ENCODE measurements at regions not wholly inside any gene's neighbourhood (a gene's known extent, or its start where the extent isn't known, plus 50 kb on each side); places are given as distances from the start of the nearest gene placed in this dataset.

- intact Hi-C loops (cut with micrococcal nuclease): loop anchor here (10.0 kb wide), 1 partner anchor 256 kb away; no protein-coding TSS in a partner anchor
- TF ChIP-seq, protein P1, sequence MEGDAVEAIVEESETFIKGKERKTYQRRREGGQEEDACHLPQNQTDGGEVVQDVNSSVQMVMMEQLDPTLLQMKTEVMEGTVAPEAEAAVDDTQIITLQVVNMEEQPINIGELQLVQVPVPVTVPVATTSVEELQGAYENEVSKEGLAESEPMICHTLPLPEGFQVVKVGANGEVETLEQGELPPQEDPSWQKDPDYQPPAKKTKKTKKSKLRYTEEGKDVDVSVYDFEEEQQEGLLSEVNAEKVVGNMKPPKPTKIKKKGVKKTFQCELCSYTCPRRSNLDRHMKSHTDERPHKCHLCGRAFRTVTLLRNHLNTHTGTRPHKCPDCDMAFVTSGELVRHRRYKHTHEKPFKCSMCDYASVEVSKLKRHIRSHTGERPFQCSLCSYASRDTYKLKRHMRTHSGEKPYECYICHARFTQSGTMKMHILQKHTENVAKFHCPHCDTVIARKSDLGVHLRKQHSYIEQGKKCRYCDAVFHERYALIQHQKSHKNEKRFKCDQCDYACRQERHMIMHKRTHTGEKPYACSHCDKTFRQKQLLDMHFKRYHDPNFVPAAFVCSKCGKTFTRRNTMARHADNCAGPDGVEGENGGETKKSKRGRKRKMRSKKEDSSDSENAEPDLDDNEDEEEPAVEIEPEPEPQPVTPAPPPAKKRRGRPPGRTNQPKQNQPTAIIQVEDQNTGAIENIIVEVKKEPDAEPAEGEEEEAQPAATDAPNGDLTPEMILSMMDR (IDR thresholded peaks at IDR 0.05; ENCODE audit: borderline replicate concordance): no peak
- H3K36me3 ChIP-seq: no peaks in the 10 kb centered on the region
- H3K27me3 ChIP-seq (ENCODE audit: low read depth): peaks cover 5% of the 10 kb centered on the region
- no peak for DNase-seq
- H3K9me3 ChIP-seq (replicated peaks): no peaks in the 10 kb centered on the region
- H3K27ac ChIP-seq (replicated peaks): peak overlapping the region; percentile 15
- peaks cover 7% of the 10 kb centered on the region for H3K4me1 ChIP-seq
- H3K4me3 ChIP-seq: no peak overlapping the region
These were observed 435.1 kb downstream of the EFNB2 start for GRCh38 chr13:106100171-106100919.

- no peak for DNase-seq
- peaks cover 5% of the 10 kb centered on the region for H3K27me3 ChIP-seq (ENCODE audit: low read depth)
- TF ChIP-seq, protein P1 (IDR thresholded peaks at IDR 0.05; ENCODE audit: borderline replicate concordance): no peak
- H3K9me3 ChIP-seq (replicated peaks): no peaks in the 10 kb centered on the region
- no peaks in the 10 kb centered on the region for H3K36me3 ChIP-seq
- intact Hi-C loops (cut with micrococcal nuclease): loop anchor here (10.0 kb wide), 1 partner anchor 255 kb away; no protein-coding TSS in a partner anchor
- peaks cover 7% of the 10 kb centered on the region for H3K4me1 ChIP-seq
- H3K4me3 ChIP-seq: no peak overlapping the region
- H3K27ac ChIP-seq (replicated peaks): peak overlapping the region; percentile 15
These were observed 435.7 kb downstream of the EFNB2 start for GRCh38 chr13:106099765-106100164.

GRCh38 chr13:106098778-106099177 is 436.7 kb downstream of the EFNB2 start:
- Histone ChIP-seq H3K4me1 (peaks cover 7% of the 10 kb centered on the region), H3K27me3 (ENCODE audit: low read depth) (peaks cover 5% of the 10 kb centered on the region), H3K27ac (replicated peaks) (no peak overlapping the region), H3K4me3 (no peak overlapping the region), H3K9me3 (replicated peaks) (no peaks in the 10 kb centered on the region), H3K36me3 (no peaks in the 10 kb centered on the region)
- intact Hi-C loops (cut with micrococcal nuclease): no loop called here
- DNase-seq: no peak
- TF ChIP-seq, protein P1 (IDR thresholded peaks at IDR 0.05; ENCODE audit: borderline replicate concordance): no peak

GRCh38 chr13:106096661-106097092 is 438.8 kb downstream of the EFNB2 start:
- no peak overlapping the region for H3K27ac ChIP-seq (replicated peaks)
- H3K4me1 ChIP-seq: peaks cover 7% of the 10 kb centered on the region
- H3K9me3 ChIP-seq (replicated peaks): no peaks in the 10 kb centered on the region
- H3K36me3 ChIP-seq: no peaks in the 10 kb centered on the region
- peaks cover 5% of the 10 kb centered on the region for H3K27me3 ChIP-seq (ENCODE audit: low read depth)
- no peak for DNase-seq
- intact Hi-C loops (cut with micrococcal nuclease): no loop called here
- TF ChIP-seq, protein P1 (IDR thresholded peaks at IDR 0.05; ENCODE audit: borderline replicate concordance): no peak
- H3K4me3 ChIP-seq: no peak overlapping the region

- peaks cover 7% of the 10 kb centered on the region for H3K4me1 ChIP-seq
These were observed 439.5 kb downstream of the EFNB2 start for GRCh38 chr13:106095919-106096318.

More at GRCh38 chr13:106095919-106096318, 439.5 kb downstream of the EFNB2 start:
- intact Hi-C loops (cut with micrococcal nuclease): no loop called here
- H3K27me3 ChIP-seq (ENCODE audit: low read depth): peaks cover 5% of the 10 kb centered on the region
- H3K9me3 ChIP-seq (replicated peaks): no peaks in the 10 kb centered on the region
- no peak overlapping the region for H3K27ac ChIP-seq (replicated peaks)
- H3K4me3 ChIP-seq: no peak overlapping the region
- TF ChIP-seq, protein P1 (IDR thresholded peaks at IDR 0.05; ENCODE audit: borderline replicate concordance): no peak
- DNase-seq: no peak
- H3K36me3 ChIP-seq: no peaks in the 10 kb centered on the region
